SK-N-SH (cell line): ENCODE measurements at regions not wholly inside any gene's neighbourhood (a gene's known extent, or its start where the extent isn't known, plus 50 kb on each side); places are given as distances from the start of the nearest gene placed in this dataset.

Experiments
- CTCF ChIA-PET: fragments of 300-600, 350-600 bp; formaldehyde crosslinking; extraction: SDS; loops from one replicate; lab custom pipeline; 2021; lab: Yijun Ruan, JAX
- POLR2A ChIA-PET: fragments of 350-600 bp; sonication (Branson Sonifier 250); formaldehyde crosslinking; extraction: SDS; loops from one replicate; lab custom pipeline; 2020; ENCODE audit warnings: antibody characterized with exemption, inconsistent platforms; lab: Yijun Ruan, JAX
- DNase-seq: peaks from one replicate; pipeline ENCODE4 v3.0.0; 2012
- H2AFZ ChIP-seq: fragments of 200-600 bp; sonication (generic); 2 replicates; pipeline ENCODE4 v1.8.1; 2016; ENCODE audit warnings: antibody characterized with exemption, mild to moderate bottlenecking, low read depth
- H3F3A ChIP-seq: fragments of 200-600 bp; sonication (generic); replicated peaks from 2 replicates; pipeline ENCODE3; 2016; ENCODE audit warnings: antibody characterized with exemption, mild to moderate bottlenecking; ENCODE audit not compliant: insufficient read depth
- H3K27ac ChIP-seq, 2 experiments: fragments of 200-500 bp in 1 of 2; fragments of 200-600 bp in 1 of 2; sonication (Bioruptor generic) in 1 of 2; sonication (generic), shearing (Covaris generic) in 1 of 2; 2 replicates each; pipeline versions ENCODE4 v1.5.1 to v1.6.1; 2014 to 2016; ENCODE audit warnings: low read depth in 2 of 2, inconsistent platforms in 1 of 2, low read length in 1 of 2, mild to moderate bottlenecking in 1 of 2, mixed read lengths in 1 of 2
- H3K27me3 ChIP-seq: fragments of 200-600 bp; sonication (generic), shearing (Covaris generic); 2 replicates; pipeline ENCODE4 v1.6.1; 2016; ENCODE audit warnings: mixed run types; ENCODE audit not compliant: insufficient read depth
- H3K36me3 ChIP-seq, 2 experiments: fragments of 200-500 bp in 1 of 2; fragments of 200-600 bp in 1 of 2; sonication (Bioruptor generic) in 1 of 2; sonication (generic) in 1 of 2; replicated peaks in 1 of 2; 2 replicates each; pipeline versions ENCODE3 to v1.5.1; 2014 to 2016; ENCODE audit warnings: low read length in 1 of 2, mild to moderate bottlenecking in 1 of 2; ENCODE audit not compliant: insufficient read depth in 2 of 2, control insufficient read depth in 1 of 2
- H3K4me1 ChIP-seq, 2 experiments: fragments of 200-500 bp in 1 of 2; fragments of 200-600 bp in 1 of 2; sonication (Bioruptor generic) in 1 of 2; sonication (generic), shearing (Covaris generic) in 1 of 2; 2 replicates each; pipeline versions ENCODE4 v1.5.1 to v1.6.1; 2014 to 2016; ENCODE audit warnings: low read depth in 1 of 2, low read length in 1 of 2, mixed run types in 1 of 2; ENCODE audit not compliant: insufficient read depth in 2 of 2, control insufficient read depth in 1 of 2
- H3K4me2 ChIP-seq: fragments of 200-600 bp; sonication (generic), shearing (Covaris generic); 2 replicates; pipeline ENCODE4 v1.6.1; 2017; ENCODE audit warnings: mixed run types
- H3K4me3 ChIP-seq, 2 experiments: fragments of 200-500 bp in 1 of 2; fragments of 200-600 bp in 1 of 2; sonication (Bioruptor generic) in 1 of 2; sonication (generic), shearing (Covaris generic) in 1 of 2; 2 replicates each; pipeline versions ENCODE4 v1.5.1 to v1.8.1; 2014 to 2016; ENCODE audit warnings: low read depth in 2 of 2, inconsistent platforms in 1 of 2, low read length in 1 of 2, mild to moderate bottlenecking in 1 of 2, mixed read lengths in 1 of 2, moderate library complexity in 1 of 2
- H3K79me2 ChIP-seq: fragments of 200-600 bp; sonication (generic); 2 replicates; pipeline ENCODE4 v1.8.1; 2017; ENCODE audit warnings: mild to moderate bottlenecking; ENCODE audit not compliant: insufficient read depth
- H3K9ac ChIP-seq: fragments of 200-600 bp; sonication (generic); 2 replicates; pipeline ENCODE4 v1.6.1; 2017; ENCODE audit warnings: mixed run types
- H3K9me2 ChIP-seq: fragments of 200-600 bp; sonication (generic); 2 replicates; pipeline ENCODE4 v1.6.1; 2017; ENCODE audit warnings: mixed run types
- H3K9me3 ChIP-seq: fragments of 200-600 bp; sonication (generic); 2 replicates; pipeline ENCODE4 v1.6.1; 2017; ENCODE audit warnings: mixed run types, mild to moderate bottlenecking, moderate library complexity
- H4K20me1 ChIP-seq: fragments of 200-600 bp; sonication (generic); 2 replicates; pipeline ENCODE4 v1.6.1; 2017; ENCODE audit warnings: mild to moderate bottlenecking, mixed run types; ENCODE audit not compliant: insufficient read depth
- ELF1 ChIP-seq: IDR thresholded peaks from 2 replicates; pipeline ENCODE4 v1.4.0; 2012
- GATA2 ChIP-seq: sonication (generic); formaldehyde crosslinking; IDR thresholded peaks from 2 replicates; pipeline ENCODE4 v1.5.0; 2020; ENCODE audit warnings: mild to moderate bottlenecking, missing genetic modification reagents
- MXI1 ChIP-seq: IDR thresholded peaks from 2 replicates; pipeline ENCODE4 v1.6.1; 2012; ENCODE audit warnings: mild to moderate bottlenecking, low read depth, low read length, improper control_type of control experiment
- NFIC ChIP-seq: IDR thresholded peaks from 2 replicates; pipeline ENCODE4 v1.4.0; 2012; ENCODE audit warnings: borderline replicate concordance
- RAD21 ChIP-seq: IDR thresholded peaks from 2 replicates; pipeline ENCODE4 v1.6.1; 2012; ENCODE audit warnings: mild to moderate bottlenecking, low read length
- RXRA ChIP-seq: IDR thresholded peaks from 2 replicates; pipeline ENCODE4 v1.4.0; 2012; ENCODE audit warnings: low read depth, mild to moderate bottlenecking, borderline replicate concordance
- SMC3 ChIP-seq: IDR thresholded peaks from 2 replicates; pipeline ENCODE4 v1.6.1; 2012; ENCODE audit warnings: low read depth, low read length, improper control_type of control experiment
- TCF12 ChIP-seq: IDR thresholded peaks from 2 replicates; pipeline ENCODE4 v1.4.0; 2012
- YY1 ChIP-seq: IDR thresholded peaks from 2 replicates; pipeline ENCODE4 v1.4.0; 2012; ENCODE audit warnings: low read depth, mild to moderate bottlenecking
- WGBS: methylation state at CpG from one replicate; pipeline ENCODE4 v1.1.6; 2017; ENCODE audit warnings: low lambda C conversion rate; 5-methylcytosine and 5-hydroxymethylcytosine counted together
- TF ChIP-seq, protein P1 (sequence below): fragments of 200-600 bp; sonication (generic); IDR thresholded peaks from 2 replicates; pipeline ENCODE4 v1.6.1; 2017; ENCODE audit warnings: antibody characterized with exemption, mild to moderate bottlenecking, moderate library complexity
- TF ChIP-seq, protein P2 (sequence below): fragments of 150-350 bp; IDR thresholded peaks from 2 replicates; pipeline ENCODE4 v1.6.1; 2016; ENCODE audit warnings: mild to moderate bottlenecking, low read depth, low read length

- no peak for DNase-seq
- no peak overlapping the region for H3K4me3 ChIP-seq
- H3K27ac ChIP-seq: no peak overlapping the region
- TF ChIP-seq, protein P1, sequence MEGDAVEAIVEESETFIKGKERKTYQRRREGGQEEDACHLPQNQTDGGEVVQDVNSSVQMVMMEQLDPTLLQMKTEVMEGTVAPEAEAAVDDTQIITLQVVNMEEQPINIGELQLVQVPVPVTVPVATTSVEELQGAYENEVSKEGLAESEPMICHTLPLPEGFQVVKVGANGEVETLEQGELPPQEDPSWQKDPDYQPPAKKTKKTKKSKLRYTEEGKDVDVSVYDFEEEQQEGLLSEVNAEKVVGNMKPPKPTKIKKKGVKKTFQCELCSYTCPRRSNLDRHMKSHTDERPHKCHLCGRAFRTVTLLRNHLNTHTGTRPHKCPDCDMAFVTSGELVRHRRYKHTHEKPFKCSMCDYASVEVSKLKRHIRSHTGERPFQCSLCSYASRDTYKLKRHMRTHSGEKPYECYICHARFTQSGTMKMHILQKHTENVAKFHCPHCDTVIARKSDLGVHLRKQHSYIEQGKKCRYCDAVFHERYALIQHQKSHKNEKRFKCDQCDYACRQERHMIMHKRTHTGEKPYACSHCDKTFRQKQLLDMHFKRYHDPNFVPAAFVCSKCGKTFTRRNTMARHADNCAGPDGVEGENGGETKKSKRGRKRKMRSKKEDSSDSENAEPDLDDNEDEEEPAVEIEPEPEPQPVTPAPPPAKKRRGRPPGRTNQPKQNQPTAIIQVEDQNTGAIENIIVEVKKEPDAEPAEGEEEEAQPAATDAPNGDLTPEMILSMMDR: no peak
- TF ChIP-seq YY1: no peak
- TF ChIP-seq MXI1: no peak
- TF ChIP-seq TCF12: no peak
- TF ChIP-seq ELF1: no peak
- TF ChIP-seq NFIC: no peak
- H3K9me3 ChIP-seq: no peaks in the 10 kb centered on the region
- H3K4me2 ChIP-seq: no peak overlapping the region
- no peaks in the 10 kb centered on the region for H3K9me2 ChIP-seq
- no peaks in the 10 kb centered on the region; a peak in 1 of 4 replicates for H3K4me1 ChIP-seq
- H3K79me2 ChIP-seq: no peaks in the 10 kb centered on the region
- H2AFZ ChIP-seq: no peak overlapping the region
- CTCF ChIA-PET: interaction anchor here (0.7 to 1.5 kb wide), 4 partner anchors 654 to 1156 kb away, joined by 3 to 4 read pairs (median 4); no protein-coding TSS in a partner anchor
- WGBS: 26% methylated on average over 1 of the region's 1 CpG
- no peaks in the 10 kb centered on the region for H3F3A ChIP-seq
- POLR2A ChIA-PET: no interaction called here
- no peaks in the 10 kb centered on the region for H3K27me3 ChIP-seq
- H4K20me1 ChIP-seq: no peaks in the 10 kb centered on the region
- H3K9ac ChIP-seq: no peak overlapping the region
- peaks cover 5 to 17% of the 10 kb centered on the region in 2 experiments for H3K36me3 ChIP-seq
Observed at GRCh38 chr6:144547409-144547808, 262.3 kb downstream of the UTRN start.

DNA sequence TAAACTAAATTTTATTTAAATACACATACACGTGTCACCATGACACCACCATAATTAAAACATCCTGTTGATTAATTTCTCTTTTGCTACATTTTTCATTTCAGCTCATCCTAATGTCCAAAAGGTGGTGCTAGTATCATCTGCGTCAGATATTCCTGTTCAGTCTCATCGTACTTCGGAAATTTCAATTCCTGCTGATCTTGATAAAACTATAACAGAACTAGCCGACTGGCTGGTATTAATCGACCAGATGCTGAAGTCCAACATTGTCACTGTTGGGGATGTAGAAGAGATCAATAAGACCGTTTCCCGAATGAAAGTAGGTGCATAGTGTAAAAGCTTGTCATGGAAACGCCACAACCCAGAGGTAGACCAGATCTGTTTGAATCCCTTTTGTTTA, 263.4 kb downstream of the UTRN start:
- no peak overlapping the region for H3K27ac ChIP-seq
- no peaks in the 10 kb centered on the region for H3K79me2 ChIP-seq
- WGBS: 29% methylated on average over 9 of the region's 9 CpGs
- TF ChIP-seq RXRA (no peak), RAD21 (peak; percentile 71), SMC3 (peak; percentile 28; the same call in 1 of the 2 replicates), GATA2 (peak; percentile 11; the same call in 1 of the 2 replicates)
- TF ChIP-seq, protein P1: peak; percentile 30
- TF ChIP-seq, protein P2, sequence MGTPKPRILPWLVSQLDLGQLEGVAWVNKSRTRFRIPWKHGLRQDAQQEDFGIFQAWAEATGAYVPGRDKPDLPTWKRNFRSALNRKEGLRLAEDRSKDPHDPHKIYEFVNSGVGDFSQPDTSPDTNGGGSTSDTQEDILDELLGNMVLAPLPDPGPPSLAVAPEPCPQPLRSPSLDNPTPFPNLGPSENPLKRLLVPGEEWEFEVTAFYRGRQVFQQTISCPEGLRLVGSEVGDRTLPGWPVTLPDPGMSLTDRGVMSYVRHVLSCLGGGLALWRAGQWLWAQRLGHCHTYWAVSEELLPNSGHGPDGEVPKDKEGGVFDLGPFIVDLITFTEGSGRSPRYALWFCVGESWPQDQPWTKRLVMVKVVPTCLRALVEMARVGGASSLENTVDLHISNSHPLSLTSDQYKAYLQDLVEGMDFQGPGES: no peak
- ChIA-PET POLR2A (no interaction called here), CTCF (interaction anchor here (0.7 to 1.9 kb wide), 19 partner anchors 11 to 1172 kb away, joined by 3 to 15 read pairs (median 4); no protein-coding TSS in a partner anchor)
- peak; percentile 12 for DNase-seq
- no peaks in the 10 kb centered on the region for H4K20me1 ChIP-seq
- H2AFZ ChIP-seq: no peak overlapping the region
- H3K4me2 ChIP-seq: no peak overlapping the region
- no peak overlapping the region for H3K9ac ChIP-seq
- H3K9me2 ChIP-seq: no peaks in the 10 kb centered on the region
- no peaks in the 10 kb centered on the region; a peak in 1 of 4 replicates for H3K4me1 ChIP-seq
- H3F3A ChIP-seq: no peaks in the 10 kb centered on the region
- no peaks in the 10 kb centered on the region for H3K27me3 ChIP-seq
- H3K36me3 ChIP-seq: peaks cover 5 to 17% of the 10 kb centered on the region in 2 experiments
- no peaks in the 10 kb centered on the region for H3K9me3 ChIP-seq
- H3K4me3 ChIP-seq: no peak overlapping the region
